ENCODE measurements at regions not wholly inside any gene's neighbourhood (a gene's known extent, or its start where the extent isn't known, plus 50 kb on each side); places are given as distances from the start of the nearest gene placed in this dataset.

- DNase-seq (ENCODE audit: low read depth in 2 of 3, low spot score in 2 of 3) = no peak
Measured at GRCh38 chr12:34391771-34392581, 369.7 kb downstream of the ALG10 start.

- DNase-seq (ENCODE audit: low read depth in 2 of 3, low spot score in 2 of 3) = no peak
Measured at GRCh38 chr12:34392741-34393085, 370.4 kb downstream of the ALG10 start.

- DNase-seq (ENCODE audit: low read depth in 2 of 3, low spot score in 2 of 3) = no peak
Measured at GRCh38 chr12:34393086-34393820, 371.0 kb downstream of the ALG10 start.

- no peak for DNase-seq (ENCODE audit: low read depth in 2 of 3, low spot score in 2 of 3)
Measured at GRCh38 chr12:34393821-34394150, 371.5 kb downstream of the ALG10 start.

GRCh38 chr12:34394211-34395055, 372.1 kb downstream of the ALG10 start:
- no peak for DNase-seq (ENCODE audit: low read depth in 2 of 3, low spot score in 2 of 3)

GRCh38 chr12:34395056-34396005, 373.0 kb downstream of the ALG10 start:
- DNase-seq (ENCODE audit: low read depth in 2 of 3, low spot score in 2 of 3) = no peak

- DNase-seq (ENCODE audit: low read depth in 2 of 3, low spot score in 2 of 3) = no peak
Measured at GRCh38 chr12:34396006-34396860, 373.9 kb downstream of the ALG10 start.

GRCh38 chr12:34396861-34397590, 374.7 kb downstream of the ALG10 start:
- no peak for DNase-seq (ENCODE audit: low read depth in 2 of 3, low spot score in 2 of 3)

- no peak for DNase-seq (ENCODE audit: low read depth in 2 of 3, low spot score in 2 of 3)
Measured at GRCh38 chr12:34397591-34398365, 375.5 kb downstream of the ALG10 start.

GRCh38 chr12:34398366-34398705, 376.0 kb downstream of the ALG10 start:
- no peak for DNase-seq (ENCODE audit: low read depth in 2 of 3, low spot score in 2 of 3)

GRCh38 chr12:34398706-34399630, 376.7 kb downstream of the ALG10 start:
- no peak for DNase-seq (ENCODE audit: low read depth in 2 of 3, low spot score in 2 of 3)

- no peak for DNase-seq (ENCODE audit: low read depth in 2 of 3, low spot score in 2 of 3)
Measured at GRCh38 chr12:34399631-34400410, 377.5 kb downstream of the ALG10 start.

GRCh38 chr12:34400411-34400881, 378.1 kb downstream of the ALG10 start:
- DNase-seq (ENCODE audit: low read depth in 2 of 3, low spot score in 2 of 3) = no peak

- no peak for DNase-seq (ENCODE audit: low read depth in 2 of 3, low spot score in 2 of 3)
Measured at GRCh38 chr12:34400986-34401658, 378.8 kb downstream of the ALG10 start.

GRCh38 chr12:34401659-34402227, 379.4 kb downstream of the ALG10 start:
- DNase-seq (ENCODE audit: low read depth in 2 of 3, low spot score in 2 of 3) = no peak
